ENCODE measurements at regions not wholly inside any gene's neighbourhood (a gene's known extent, or its start where the extent isn't known, plus 50 kb on each side); places are given as distances from the start of the nearest gene placed in this dataset.

DNA sequence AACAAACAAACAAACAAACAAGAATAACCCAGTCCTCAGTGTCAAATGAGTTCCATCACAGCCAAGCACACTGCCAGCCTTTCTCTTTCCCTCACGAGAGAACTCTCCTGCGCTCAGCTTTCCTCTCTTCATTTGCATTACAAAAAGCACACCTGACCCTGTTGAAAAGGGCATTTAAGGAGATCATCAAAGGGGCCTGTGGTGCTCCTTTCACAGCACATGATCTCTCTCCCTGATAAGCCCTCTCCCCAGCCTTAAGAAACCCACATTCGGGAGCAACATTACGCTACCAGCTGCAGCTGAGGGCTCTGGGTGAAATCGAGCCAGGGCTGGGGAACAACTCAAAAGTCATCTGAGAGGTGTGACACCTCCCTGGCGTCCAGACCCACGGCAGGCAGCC lies 165.6 kb upstream of the TMCC3 start:
- no peak for DNase-seq (ENCODE audit: low read depth in 2 of 2)

- DNase-seq (ENCODE audit: low read depth in 2 of 2) = no peak
These were observed 165.1 kb upstream of the TMCC3 start for GRCh38 chr12:94815450-94815849.

GRCh38 chr12:94813314-94813713 lies 163.0 kb upstream of the TMCC3 start:
- no peak for DNase-seq (ENCODE audit: low read depth in 2 of 2)

DNA sequence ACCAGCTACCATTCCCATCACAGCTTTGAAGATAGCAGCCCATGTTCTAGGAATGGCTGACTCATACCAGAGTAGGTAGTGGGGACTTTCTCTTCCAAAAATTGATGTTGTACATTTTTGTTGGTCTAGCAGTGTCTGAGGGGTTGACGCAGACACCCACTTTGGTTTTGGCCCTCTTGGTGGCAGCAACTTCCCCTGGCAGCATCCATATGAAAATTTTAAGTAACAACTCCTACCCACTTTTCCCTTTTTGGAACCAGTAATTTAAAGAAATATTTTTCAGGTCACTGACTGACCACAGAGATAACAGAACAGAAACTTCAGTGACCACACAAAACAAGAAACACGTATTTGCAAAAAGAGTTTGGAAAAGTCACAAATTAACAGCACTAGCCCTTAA lies 162.0 kb upstream of the TMCC3 start:
- no peak for DNase-seq (ENCODE audit: low read depth in 2 of 2)

GRCh38 chr12:94811611-94812010 lies 161.3 kb upstream of the TMCC3 start:
- no peak for DNase-seq (ENCODE audit: low read depth in 2 of 2)

GRCh38 chr12:94807951-94808350 lies 157.6 kb upstream of the TMCC3 start:
- DNase-seq (ENCODE audit: low read depth in 2 of 2) = no peak

DNA sequence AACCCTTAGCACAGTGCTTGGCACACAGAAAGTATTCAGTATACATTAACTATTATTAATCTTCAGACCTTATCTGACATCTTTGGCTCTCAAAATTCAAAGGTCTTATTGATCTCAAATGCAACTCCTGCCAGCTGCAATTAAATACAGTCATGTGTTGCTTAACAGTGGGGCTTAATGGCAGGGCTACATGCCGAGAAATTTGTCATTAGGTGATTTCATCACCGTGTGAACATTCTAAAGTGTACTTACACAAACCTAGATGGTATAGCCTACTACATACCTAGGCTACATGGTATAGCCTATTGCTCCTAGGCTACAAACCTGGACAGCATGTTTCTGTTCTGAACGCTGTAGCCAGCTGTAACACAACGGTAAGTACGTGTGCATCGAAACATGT lies 156.3 kb upstream of the TMCC3 start:
- DNase-seq (ENCODE audit: low read depth in 2 of 2) = no peak

DNA sequence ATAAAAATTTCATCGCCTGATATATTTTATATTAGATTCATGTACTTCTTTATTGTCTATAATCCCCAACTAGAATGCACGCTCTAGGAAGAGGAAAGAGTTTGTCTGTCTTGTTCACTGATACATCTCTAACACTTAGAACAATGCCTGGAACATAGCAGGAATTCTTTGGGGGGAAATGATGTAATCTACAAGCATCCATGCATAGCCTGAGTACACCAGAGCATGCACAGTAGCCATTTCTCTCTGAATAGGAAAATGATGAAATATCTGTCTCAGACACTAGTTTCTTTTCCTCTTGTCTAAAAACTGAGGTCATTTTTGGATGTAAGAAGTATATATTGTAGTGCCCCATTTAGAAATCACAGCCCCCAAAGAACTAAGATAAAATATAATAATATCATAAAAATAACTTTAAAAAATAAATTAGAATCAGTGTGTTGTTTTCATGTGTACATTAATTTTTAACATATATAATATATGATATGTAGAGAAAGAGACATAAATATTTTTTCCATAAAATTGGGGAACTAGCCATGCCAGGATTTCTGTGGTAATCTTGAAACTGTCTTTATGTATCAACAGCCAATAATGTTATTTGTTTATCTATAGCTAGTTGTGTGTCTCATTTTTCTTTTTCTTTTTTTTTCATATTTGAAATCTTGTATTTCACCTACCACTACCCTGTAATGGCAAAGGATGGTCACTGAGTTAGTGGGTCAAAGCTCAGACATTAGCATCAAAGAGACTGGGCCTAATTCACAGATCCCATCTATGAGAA lies 155.6 kb upstream of the TMCC3 start:
- DNase-seq (ENCODE audit: low read depth in 2 of 2) = no peak

DNA sequence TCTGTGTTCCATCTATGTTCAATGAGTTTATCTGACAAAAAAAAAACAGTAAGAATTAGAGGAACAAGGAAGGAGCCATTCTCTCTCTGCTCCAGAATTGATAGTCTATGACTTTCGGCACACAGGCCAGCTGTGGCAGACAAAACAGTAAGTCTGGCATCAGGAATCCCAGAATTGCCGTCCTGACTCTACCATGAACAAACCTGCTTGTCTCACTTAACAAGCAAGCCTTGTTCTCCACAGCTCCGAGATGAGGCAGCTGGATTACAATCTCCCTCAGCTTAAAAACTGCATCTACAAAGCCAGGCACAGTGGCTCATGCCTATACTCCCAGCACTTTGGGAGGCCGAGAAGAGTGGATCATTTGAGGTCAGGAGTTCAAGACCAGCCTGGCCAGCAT lies 153.6 kb upstream of the TMCC3 start:
- DNase-seq (ENCODE audit: low read depth in 2 of 2) = no peak

- DNase-seq (ENCODE audit: low read depth in 2 of 2) = no peak
These were observed 152.4 kb upstream of the TMCC3 start for GRCh38 chr12:94802796-94803195.

DNA sequence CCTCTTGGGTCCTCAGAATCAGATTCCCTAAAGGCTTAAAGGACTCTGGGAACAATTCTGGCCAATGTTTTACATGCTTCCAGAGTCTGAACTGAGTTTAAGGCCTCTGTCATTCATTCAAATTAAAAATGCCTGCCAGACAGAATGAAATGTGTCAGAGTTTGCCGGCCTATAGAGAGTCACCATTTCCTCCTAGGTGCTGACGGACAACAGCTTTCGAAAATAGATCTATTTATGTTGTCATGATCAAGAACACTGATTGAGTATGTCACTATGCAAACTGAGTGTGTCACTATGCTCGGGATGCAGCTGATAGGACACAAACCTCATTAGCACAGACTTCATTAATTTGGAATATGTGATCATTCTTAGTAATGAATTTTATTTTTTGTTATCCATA lies 151.4 kb upstream of the TMCC3 start:
- DNase-seq (ENCODE audit: low read depth in 2 of 2) = no peak

- DNase-seq (ENCODE audit: low read depth in 2 of 2) = no peak
These were observed 148.8 kb upstream of the TMCC3 start for GRCh38 chr12:94799136-94799535.

GRCh38 chr12:94798113-94798512 lies 147.8 kb upstream of the TMCC3 start:
- DNase-seq (ENCODE audit: low read depth in 2 of 2) = no peak

- DNase-seq (ENCODE audit: low read depth in 2 of 2) = no peak
These were observed 145.2 kb upstream of the TMCC3 start for GRCh38 chr12:94795520-94795919.

GRCh38 chr12:94795044-94795443 lies 144.7 kb upstream of the TMCC3 start:
- no peak for DNase-seq (ENCODE audit: low read depth in 2 of 2)

DNA sequence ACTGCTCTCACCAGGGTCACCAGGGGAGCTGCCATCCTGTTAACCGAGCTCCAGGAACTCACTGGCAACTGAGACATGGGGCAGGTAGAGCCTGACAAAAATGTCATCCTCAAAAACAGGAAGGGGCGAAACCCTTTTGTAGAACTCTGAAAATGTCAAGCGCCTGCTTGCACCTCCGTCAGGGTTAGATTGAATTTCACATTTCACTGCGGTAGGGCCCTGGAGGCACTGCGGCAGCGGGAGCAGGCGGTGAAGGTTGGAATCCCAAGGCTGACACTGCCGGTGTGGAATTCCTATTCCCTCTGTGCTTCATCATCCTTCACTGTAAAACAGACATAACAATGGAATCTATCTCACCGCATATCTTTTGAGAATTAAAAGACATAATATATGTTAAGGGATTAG lies 142.8 kb upstream of the TMCC3 start:
- no peak for DNase-seq (ENCODE audit: low read depth in 2 of 2)

DNA sequence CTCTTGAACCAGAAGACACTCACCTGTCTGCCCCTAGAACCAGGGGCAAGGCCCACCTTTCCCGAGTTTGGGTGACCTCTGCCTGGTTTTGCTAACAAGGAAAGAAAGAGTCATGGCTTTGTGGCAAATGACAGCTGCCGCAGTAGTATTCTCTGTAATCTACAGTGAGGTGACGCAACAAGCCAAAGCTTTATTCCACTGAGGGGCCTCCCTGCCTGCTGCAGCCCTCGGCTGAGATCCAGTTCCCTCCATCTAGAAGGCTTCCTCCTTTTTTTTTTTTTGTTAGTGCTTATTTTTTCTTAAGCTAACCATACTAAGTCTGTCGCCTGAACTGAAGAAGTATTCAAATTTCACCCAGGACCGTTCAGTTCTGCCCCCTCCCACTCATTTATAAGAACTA lies 142.3 kb upstream of the TMCC3 start:
- DNase-seq (ENCODE audit: low read depth in 2 of 2) = no peak

GRCh38 chr12:94791933-94792332 lies 141.6 kb upstream of the TMCC3 start:
- DNase-seq (ENCODE audit: low read depth in 2 of 2) = no peak

- no peak for DNase-seq (ENCODE audit: low read depth in 2 of 2)
These were observed 140.5 kb upstream of the TMCC3 start for GRCh38 chr12:94790825-94791224.

GRCh38 chr12:94790370-94790769 lies 140.0 kb upstream of the TMCC3 start:
- no peak for DNase-seq (ENCODE audit: low read depth in 2 of 2)

DNA sequence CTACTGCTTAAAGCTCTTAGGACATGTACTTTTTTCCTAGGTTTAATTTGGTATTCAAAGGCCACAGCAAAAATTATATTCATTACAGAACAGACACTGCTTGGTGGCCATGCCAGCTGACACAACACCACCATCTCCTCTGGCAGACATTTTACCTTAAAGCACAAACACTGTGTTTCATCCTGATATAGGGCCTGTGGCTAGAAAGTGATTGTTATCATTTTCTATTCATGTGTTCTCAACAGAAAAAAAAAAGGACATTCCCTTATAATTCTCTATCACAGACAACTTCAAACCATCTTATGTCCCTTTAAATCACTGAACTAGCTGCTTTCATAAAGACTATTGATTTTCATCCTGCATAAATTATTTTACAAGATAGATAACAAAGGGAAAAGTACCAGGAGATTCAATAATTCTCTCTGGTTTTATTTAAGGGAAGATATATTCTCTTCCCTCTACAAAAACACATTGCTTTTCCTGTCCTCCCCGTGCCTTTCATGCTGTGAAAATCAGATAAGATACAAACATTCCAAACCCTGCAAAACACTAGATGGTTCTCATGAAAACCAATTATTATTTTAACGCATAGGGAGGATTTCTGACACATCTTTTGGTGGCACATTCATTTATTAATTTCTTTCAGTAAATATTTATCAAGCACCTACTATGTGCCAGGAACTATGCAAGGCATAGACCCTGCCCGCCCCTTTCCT lies 139.3 kb upstream of the TMCC3 start:
- no peak for DNase-seq (ENCODE audit: low read depth in 2 of 2)

DNA sequence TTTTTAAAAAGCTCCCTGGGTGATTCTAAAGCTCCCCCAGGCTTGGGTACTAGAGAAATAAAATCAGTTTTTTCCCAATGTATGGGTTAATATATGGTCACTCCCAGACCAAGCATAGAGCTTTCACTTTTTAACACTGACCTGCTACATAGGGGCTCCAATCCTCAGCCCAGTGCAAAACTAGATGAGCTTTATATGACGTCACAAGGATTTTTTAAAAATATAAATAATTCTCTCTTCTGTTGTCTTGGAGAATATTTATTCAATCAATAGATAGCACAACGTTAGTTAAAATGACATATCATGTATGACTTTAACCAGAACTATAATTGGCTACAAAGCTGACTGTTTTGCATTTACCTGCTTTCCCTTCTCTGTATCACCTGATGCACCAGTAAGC lies 137.9 kb upstream of the TMCC3 start:
- DNase-seq (ENCODE audit: low read depth in 2 of 2) = no peak

- DNase-seq (ENCODE audit: low read depth in 2 of 2) = no peak
These were observed 136.5 kb upstream of the TMCC3 start for GRCh38 chr12:94786906-94787305.

- no peak for DNase-seq (ENCODE audit: low read depth in 2 of 2)
These were observed 133.5 kb upstream of the TMCC3 start for GRCh38 chr12:94783862-94784261.
